Coronary artery (tissue), 2 donors: ENCODE measurements at regions not wholly inside any gene's neighbourhood (a gene's known extent, or its start where the extent isn't known, plus 50 kb on each side); places are given as distances from the start of the nearest gene placed in this dataset.
"Not testable (repeated sequence)": the region's sequence is repeated elsewhere in the genome, so short reads cannot be mapped to it uniquely, and the experiment has no call there.

Experiments
- DNase-seq: peaks from one replicate; pipeline ENCODE4 v3.0.0-alpha.2; 2017; ENCODE audit warnings: low spot score
- H3K27ac ChIP-seq, 2 donors: fragments of 200-600 bp; sonication (generic); one replicate each; pipeline ENCODE4 v1.5.1; 2016 to 2019
- H3K4me3 ChIP-seq: fragments of 200-600 bp; sonication (generic); 2 replicates; pipeline ENCODE4 v1.5.1; 2016; ENCODE audit warnings: mild to moderate bottlenecking, moderate library complexity
- TF ChIP-seq, protein P1 (sequence below): fragments of 200-600 bp; sonication (generic); IDR thresholded peaks from one replicate; pipeline ENCODE4 v1.5.1; 2019; ENCODE audit warnings: antibody characterized with exemption

DNA sequence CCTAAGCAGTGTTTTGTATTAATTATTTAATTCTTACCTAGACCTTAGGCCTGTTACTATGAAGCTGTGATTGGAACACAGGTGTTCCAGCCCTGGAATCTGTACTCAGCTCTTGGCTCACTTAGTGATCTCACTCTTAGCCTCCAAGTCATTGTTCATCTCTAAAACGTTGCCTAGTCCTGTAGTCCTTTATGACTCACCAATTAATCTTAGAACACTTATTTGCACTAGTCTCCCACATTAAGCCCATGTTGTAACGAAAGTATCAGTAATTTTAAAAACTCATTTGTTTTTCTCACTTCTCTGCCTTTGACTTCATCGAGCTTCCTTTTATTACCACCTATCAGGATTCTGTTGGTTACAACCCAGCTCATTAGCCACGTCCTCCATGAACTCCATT, 1224.7 kb upstream of the TENM3 start:
- Histone ChIP-seq H3K4me3 (no peak overlapping the region), H3K27ac (no peak overlapping the region)
- TF ChIP-seq, protein P1, sequence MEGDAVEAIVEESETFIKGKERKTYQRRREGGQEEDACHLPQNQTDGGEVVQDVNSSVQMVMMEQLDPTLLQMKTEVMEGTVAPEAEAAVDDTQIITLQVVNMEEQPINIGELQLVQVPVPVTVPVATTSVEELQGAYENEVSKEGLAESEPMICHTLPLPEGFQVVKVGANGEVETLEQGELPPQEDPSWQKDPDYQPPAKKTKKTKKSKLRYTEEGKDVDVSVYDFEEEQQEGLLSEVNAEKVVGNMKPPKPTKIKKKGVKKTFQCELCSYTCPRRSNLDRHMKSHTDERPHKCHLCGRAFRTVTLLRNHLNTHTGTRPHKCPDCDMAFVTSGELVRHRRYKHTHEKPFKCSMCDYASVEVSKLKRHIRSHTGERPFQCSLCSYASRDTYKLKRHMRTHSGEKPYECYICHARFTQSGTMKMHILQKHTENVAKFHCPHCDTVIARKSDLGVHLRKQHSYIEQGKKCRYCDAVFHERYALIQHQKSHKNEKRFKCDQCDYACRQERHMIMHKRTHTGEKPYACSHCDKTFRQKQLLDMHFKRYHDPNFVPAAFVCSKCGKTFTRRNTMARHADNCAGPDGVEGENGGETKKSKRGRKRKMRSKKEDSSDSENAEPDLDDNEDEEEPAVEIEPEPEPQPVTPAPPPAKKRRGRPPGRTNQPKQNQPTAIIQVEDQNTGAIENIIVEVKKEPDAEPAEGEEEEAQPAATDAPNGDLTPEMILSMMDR = no peak
- no peak for DNase-seq

DNA sequence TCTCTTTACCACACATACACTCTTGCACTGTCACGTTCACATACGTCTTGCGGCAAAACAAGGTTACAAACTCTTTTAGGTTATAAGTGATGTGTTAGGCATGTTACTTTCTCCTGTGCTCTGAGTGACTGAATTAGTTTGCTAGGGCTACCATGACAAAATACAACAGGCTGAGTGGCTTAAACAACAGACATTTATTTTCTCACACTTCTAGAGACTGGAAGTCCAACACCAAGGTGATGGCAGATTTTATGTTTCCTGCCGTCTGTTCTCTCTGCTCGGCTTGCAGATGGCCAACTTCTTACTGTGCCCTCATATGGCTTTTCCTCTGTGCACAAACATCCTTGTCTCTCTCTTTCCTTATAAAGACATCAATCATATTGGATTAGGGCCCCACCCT, 1224.3 kb upstream of the TENM3 start:
- H3K4me3 ChIP-seq = no peak overlapping the region
- H3K27ac ChIP-seq = no peak overlapping the region
- no peak for DNase-seq
- TF ChIP-seq, protein P1 = no peak

DNA sequence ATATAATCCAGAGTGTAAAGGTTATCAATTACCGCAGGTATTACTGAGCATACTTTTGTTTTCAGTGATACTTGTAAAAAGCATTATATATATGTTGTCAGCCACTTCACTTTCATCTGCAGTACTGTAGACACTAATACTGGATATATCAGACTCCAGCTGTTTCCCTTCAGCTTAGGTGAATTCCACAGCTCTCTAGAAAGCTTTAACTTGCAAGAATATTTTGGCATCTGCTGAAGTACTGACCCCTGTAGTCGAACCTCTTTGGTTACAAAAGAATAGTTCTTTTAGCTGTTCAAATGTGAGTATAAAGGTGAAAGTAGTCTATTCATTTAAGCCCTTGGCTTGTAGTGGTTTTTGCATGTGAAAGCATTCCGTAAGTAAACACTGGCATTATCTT, 1222.7 kb upstream of the TENM3 start:
- no peak for DNase-seq
- H3K4me3 ChIP-seq = no peak overlapping the region
- H3K27ac ChIP-seq = no peak overlapping the region
- TF ChIP-seq, protein P1 = no peak

DNA sequence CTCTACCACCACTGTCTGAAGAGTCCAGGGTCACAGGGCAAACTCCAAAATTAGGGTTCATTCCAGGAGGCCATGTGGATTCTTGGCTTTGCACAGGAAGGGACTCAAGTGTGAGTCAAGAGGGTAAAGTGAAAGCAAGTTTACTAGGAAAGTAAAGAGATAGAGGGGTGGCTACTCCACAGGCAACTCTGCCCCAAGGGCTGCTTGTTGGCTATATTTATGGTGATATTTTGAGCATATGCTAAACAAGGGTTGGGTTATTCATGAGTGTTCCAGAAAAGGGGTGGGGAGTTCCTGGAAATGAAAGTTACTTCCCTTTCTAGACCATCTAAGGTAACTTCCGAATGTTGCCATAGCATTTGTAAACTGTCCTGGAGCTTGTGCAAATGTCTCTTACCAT, 1222.0 kb upstream of the TENM3 start:
- H3K27ac ChIP-seq = no peak overlapping the region

DNA sequence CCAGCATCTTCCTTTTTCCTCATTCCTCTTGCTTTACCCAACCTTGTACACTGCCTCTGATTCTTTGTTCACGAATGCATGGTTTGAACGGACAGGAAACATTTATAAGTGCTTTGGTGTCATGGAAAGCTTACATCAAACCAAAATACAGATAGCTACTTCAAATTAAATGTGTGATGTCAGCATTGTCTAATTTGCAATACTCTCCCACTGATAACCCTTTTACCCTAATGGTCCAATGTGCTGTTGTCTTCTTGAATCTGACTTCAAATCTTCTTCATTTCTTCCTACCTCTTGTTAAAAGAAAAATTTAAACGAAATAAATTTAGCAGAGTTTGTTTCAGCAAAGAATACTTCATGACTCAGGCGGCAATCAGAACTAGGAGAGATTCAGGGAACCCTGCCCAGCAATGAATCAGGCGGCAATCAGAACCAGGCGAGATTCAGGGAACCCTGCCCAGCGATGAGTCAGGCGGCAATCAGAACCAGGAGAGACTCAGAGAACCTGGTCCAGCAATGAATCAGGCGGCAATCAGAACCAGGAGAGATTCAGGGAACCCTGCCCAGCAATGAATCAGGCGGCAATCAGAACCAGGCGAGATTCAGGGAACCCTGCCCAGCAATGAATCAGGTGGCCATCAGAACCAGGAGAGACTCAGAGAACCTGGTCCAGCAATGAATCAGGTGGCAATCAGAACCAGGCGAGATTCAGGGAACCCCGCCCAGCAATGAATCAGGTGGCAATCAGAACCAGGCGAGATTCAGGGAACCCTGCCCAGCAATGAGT, 1212.9 kb upstream of the TENM3 start:
- DNase-seq, H3K4me3 ChIP-seq, H3K27ac ChIP-seq: not testable (repeated sequence)

More for the DNA sequence above, 1222.0 kb upstream of the TENM3 start:
- no peak for DNase-seq
- H3K4me3 ChIP-seq = no peak overlapping the region
- TF ChIP-seq, protein P1 = no peak

DNA sequence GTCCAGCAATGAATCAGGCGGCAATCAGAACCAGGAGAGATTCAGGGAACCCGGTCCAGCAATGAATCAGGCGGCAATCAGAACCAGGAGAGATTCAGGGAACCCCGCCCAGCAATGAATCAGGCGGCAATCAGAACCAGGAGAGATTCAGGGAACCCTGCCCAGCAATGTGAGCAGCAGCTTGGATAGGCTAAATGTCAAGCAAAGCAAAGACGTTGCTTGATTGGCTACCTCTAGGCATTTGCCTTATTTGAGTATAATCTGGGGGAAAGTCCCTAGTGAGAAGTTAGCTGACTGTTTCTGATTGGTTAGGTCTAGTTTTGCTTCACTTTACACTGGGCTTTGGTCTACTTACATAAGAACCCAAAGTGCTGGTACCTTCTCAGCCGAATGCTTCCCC, 1212.2 kb upstream of the TENM3 start:
- Histone ChIP-seq H3K27ac (no peak overlapping the region), H3K4me3 (no peak overlapping the region)
- TF ChIP-seq, protein P1 = no peak
- no peak for DNase-seq

DNA sequence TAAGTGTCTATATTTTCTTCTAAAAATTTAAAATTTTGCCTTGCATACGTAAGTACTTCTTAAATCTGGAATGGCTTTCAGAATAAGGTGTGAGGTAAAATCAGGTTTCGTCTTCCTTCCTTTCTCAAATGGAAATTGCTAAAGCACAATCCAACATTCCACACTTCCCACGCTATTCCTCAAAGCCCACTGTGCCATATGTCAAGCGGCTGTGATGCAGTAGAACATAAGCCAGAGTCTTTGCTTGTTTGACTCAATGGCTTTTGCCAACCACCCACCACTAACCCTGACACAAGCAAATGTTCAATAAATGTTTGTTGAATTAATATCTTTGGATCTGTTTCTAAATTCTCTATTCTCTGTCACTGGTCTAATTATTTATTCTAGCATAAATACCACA, 1199.7 kb upstream of the TENM3 start:
- TF ChIP-seq, protein P1 = no peak
- Histone ChIP-seq H3K4me3 (no peak overlapping the region), H3K27ac (no peak overlapping the region)
- no peak for DNase-seq
